KMS-11 (cell line): ENCODE measurements at regions not wholly inside any gene's neighbourhood (a gene's known extent, or its start where the extent isn't known, plus 50 kb on each side); places are given as distances from the start of the nearest gene placed in this dataset.

Experiments used
- H2AFZ ChIP-seq: fragments of 200-600 bp; sonication (generic); 2 replicates; pipeline ENCODE4 v1.6.1; 2016; ENCODE audit warnings: antibody characterized with exemption, mixed run types, low read depth
- H3K27ac ChIP-seq: fragments of 200-600 bp; sonication (generic); 2 replicates; pipeline ENCODE4 v1.6.1; 2016; ENCODE audit warnings: mild to moderate bottlenecking, mixed run types
- H3K27me3 ChIP-seq: fragments of 200-600 bp; sonication (generic); 2 replicates; pipeline ENCODE4 v1.6.1; 2017; ENCODE audit warnings: mild to moderate bottlenecking, low read depth, mixed run types, moderate library complexity; ENCODE audit not compliant: insufficient read depth
- H3K36me3 ChIP-seq: fragments of 200-600 bp; sonication (generic); 2 replicates; pipeline ENCODE4 v1.6.1; 2017; ENCODE audit warnings: mild to moderate bottlenecking, mixed run types; ENCODE audit not compliant: insufficient read depth
- H3K4me1 ChIP-seq: fragments of 200-600 bp; sonication (generic); 2 replicates; pipeline ENCODE4 v1.6.1; 2016; ENCODE audit warnings: mild to moderate bottlenecking, low read depth, mixed run types; ENCODE audit not compliant: poor library complexity, severe bottlenecking
- H3K4me2 ChIP-seq: fragments of 200-600 bp; sonication (generic); 2 replicates; pipeline ENCODE4 v1.7.0; 2016; ENCODE audit warnings: mild to moderate bottlenecking, mixed run types
- H3K4me3 ChIP-seq: fragments of 200-600 bp; sonication (generic); IDR thresholded peaks from 2 replicates; pipeline ENCODE4 v1.6.1; 2017; ENCODE audit warnings: low read depth, low read length, mixed read lengths; ENCODE audit not compliant: insufficient read depth
- H3K79me2 ChIP-seq: fragments of 200-600 bp; sonication (generic); 2 replicates; pipeline ENCODE4 v1.6.1; 2016; ENCODE audit warnings: low read depth, mixed run types; ENCODE audit not compliant: insufficient read depth
- H3K9ac ChIP-seq: fragments of 200-600 bp; sonication (generic); 2 replicates; pipeline ENCODE4 v1.6.1; 2016; ENCODE audit warnings: mild to moderate bottlenecking, mixed run types
- H4K20me1 ChIP-seq: fragments of 200-600 bp; sonication (generic); 2 replicates; pipeline ENCODE4 v1.6.1; 2016; ENCODE audit warnings: mild to moderate bottlenecking, mixed run types; ENCODE audit not compliant: insufficient read depth
- TF ChIP-seq, protein P1 (sequence below): fragments of 200-600 bp; sonication (generic); conservative IDR thresholded peaks from 2 replicates; pipeline ENCODE4 v1.6.1; 2017; ENCODE audit warnings: low read depth, mild to moderate bottlenecking, antibody characterized with exemption, low read length, moderate library complexity, mixed read lengths

DNA sequence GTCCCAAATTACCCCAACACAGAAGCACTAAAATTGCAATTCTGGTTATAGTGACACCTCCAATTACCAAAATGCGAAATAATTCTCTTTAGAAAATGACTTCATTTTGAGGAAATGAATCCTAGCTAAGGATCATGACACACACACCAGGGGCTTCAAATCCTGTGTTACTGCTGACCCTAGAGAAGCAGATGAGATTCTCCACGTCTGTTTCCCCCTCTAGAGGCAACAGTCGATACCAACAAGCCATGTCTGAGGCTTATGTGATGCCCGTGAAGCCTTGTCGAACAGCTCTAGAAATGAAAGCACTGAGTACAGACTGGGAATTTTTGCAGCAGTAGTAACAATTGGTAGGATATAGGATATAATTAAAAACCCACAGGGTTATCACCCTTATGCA lies 153.6 kb upstream of the TMTC4 start:
- H3K4me1 ChIP-seq = no peaks in the 10 kb centered on the region
- H3K27ac ChIP-seq = no peak overlapping the region
- H2AFZ ChIP-seq = no peak overlapping the region
- H3K4me3 ChIP-seq = no peak overlapping the region
- H3K4me2 ChIP-seq = no peak overlapping the region
- no peaks in the 10 kb centered on the region for H3K27me3 ChIP-seq
- no peaks in the 10 kb centered on the region for H3K36me3 ChIP-seq
- H4K20me1 ChIP-seq = no peaks in the 10 kb centered on the region
- H3K9ac ChIP-seq = no peak overlapping the region
- H3K79me2 ChIP-seq = no peaks in the 10 kb centered on the region
- TF ChIP-seq, protein P1, sequence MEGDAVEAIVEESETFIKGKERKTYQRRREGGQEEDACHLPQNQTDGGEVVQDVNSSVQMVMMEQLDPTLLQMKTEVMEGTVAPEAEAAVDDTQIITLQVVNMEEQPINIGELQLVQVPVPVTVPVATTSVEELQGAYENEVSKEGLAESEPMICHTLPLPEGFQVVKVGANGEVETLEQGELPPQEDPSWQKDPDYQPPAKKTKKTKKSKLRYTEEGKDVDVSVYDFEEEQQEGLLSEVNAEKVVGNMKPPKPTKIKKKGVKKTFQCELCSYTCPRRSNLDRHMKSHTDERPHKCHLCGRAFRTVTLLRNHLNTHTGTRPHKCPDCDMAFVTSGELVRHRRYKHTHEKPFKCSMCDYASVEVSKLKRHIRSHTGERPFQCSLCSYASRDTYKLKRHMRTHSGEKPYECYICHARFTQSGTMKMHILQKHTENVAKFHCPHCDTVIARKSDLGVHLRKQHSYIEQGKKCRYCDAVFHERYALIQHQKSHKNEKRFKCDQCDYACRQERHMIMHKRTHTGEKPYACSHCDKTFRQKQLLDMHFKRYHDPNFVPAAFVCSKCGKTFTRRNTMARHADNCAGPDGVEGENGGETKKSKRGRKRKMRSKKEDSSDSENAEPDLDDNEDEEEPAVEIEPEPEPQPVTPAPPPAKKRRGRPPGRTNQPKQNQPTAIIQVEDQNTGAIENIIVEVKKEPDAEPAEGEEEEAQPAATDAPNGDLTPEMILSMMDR = no peak

DNA sequence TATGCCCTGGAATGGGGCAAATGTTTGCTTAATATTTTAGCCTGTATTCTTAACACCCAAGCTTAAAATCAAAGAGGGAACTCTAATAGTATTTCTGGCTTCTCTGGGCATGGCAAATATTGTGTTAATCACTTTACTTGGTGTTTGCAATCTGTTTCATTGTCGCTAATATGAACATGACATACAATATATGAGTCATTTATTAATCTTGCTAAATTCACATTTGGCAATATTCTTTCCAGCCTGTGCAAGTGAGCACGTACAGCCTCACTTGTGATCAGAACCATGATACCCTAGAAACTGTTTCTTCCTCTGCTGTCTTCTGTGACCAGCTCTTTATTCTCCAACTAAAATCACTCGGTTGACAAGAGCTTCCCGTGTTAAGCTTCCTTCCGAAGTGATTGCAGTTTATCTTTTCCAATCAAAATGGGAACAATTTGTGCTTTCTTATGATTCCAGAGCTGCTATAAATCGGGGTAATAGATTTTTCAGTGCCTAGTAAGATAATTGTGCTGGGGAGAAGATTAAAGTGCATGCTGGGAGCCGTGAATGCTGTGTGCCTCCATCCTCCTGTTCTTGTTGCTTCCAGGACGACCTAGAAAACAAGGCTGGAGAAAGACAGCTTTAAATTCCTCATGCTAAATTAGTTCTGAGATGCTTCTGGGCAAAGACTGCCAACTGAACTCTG lies 153.0 kb upstream of the TMTC4 start:
- Histone ChIP-seq H3K27me3 (no peaks in the 10 kb centered on the region), H3K4me2 (no peak overlapping the region), H3K9ac (no peak overlapping the region), H3K4me1 (no peaks in the 10 kb centered on the region), H3K79me2 (no peaks in the 10 kb centered on the region), H3K4me3 (no peak overlapping the region), H3K36me3 (no peaks in the 10 kb centered on the region), H2AFZ (no peak overlapping the region), H4K20me1 (no peaks in the 10 kb centered on the region), H3K27ac (no peak overlapping the region)
- TF ChIP-seq, protein P1 = no peak

DNA sequence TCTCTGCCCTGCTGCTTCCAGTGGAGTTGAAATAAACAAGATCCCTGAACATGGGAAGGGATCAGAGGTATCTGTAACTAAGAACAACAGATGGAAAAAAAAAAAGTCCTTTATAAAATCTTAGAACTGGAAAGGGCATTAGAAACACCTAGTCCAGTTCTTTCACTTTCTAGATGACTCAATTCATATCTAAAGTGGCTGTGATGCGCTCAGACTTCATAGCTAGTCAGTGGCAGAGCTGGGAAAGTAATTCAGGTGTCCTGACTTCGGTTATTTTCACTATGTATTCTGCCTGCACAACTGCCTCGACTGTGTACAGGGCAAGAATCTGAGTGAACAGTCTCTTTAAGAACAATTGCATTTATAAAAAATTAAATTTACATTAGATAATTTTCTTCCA lies 151.8 kb upstream of the TMTC4 start:
- Histone ChIP-seq H3K9ac (no peak overlapping the region), H3K4me3 (no peak overlapping the region), H3K27ac (no peak overlapping the region), H3K36me3 (no peaks in the 10 kb centered on the region), H3K4me2 (no peak overlapping the region), H4K20me1 (no peaks in the 10 kb centered on the region), H3K79me2 (no peaks in the 10 kb centered on the region), H2AFZ (no peak overlapping the region), H3K4me1 (no peaks in the 10 kb centered on the region), H3K27me3 (no peaks in the 10 kb centered on the region)
- TF ChIP-seq, protein P1 = no peak

DNA sequence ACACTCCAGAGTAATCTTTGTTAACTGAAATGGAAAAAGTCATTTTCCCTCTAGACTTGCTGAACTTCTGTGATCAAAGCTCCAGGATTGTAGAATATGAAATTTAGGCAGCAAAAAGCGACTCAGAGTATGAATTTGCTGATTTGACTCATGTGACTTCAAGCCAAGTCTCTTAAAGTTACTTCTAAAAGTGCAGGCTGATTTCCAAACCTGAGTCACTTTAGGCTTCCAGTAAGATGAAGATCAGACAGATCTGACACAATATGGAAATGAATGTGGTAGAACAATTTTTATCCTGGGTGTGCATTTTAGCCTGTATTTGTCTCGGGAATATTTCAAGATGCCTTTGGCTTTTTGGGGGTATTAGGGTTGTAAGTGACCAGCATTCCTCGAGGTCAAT lies 151.0 kb upstream of the TMTC4 start:
- Histone ChIP-seq H3K9ac (no peak overlapping the region), H3K79me2 (no peaks in the 10 kb centered on the region), H3K36me3 (no peaks in the 10 kb centered on the region), H3K4me1 (no peaks in the 10 kb centered on the region), H3K4me2 (no peak overlapping the region), H4K20me1 (no peaks in the 10 kb centered on the region), H3K4me3 (no peak overlapping the region), H2AFZ (no peak overlapping the region), H3K27me3 (no peaks in the 10 kb centered on the region), H3K27ac (no peak overlapping the region)
- TF ChIP-seq, protein P1 = no peak
